SK-N-SH treated with all-trans-retinoic acid at 6 μM for 48 hours (cell line): ENCODE measurements at regions not wholly inside any gene's neighbourhood (a gene's known extent, or its start where the extent isn't known, plus 50 kb on each side); places are given as distances from the start of the nearest gene placed in this dataset.

ENCODE experiments used
- ARNTL ChIP-seq: fragments of 450-650 bp; formaldehyde crosslinking; IDR thresholded peaks from 2 replicates; pipeline ENCODE4 v1.5.0; 2020; ENCODE audit warnings: low read depth, mild to moderate bottlenecking, moderate library complexity, borderline replicate concordance
- CSRNP3 ChIP-seq: fragments of 250-450 bp; sonication (Bioruptor Pico); IDR thresholded peaks from 2 replicates; pipeline ENCODE4 v1.5.1; 2021; ENCODE audit warnings: mild to moderate bottlenecking, moderate library complexity
- ESRRG ChIP-seq: fragments of 250-450 bp; sonication (Bioruptor Pico); IDR thresholded peaks from 2 replicates; pipeline ENCODE4 v1.6.1; 2021; ENCODE audit warnings: mild to moderate bottlenecking
- GLIS3 ChIP-seq: fragments of 250-450 bp; sonication (Bioruptor Pico); IDR thresholded peaks from 2 replicates; pipeline ENCODE4 v1.5.0; 2020; ENCODE audit warnings: mild to moderate bottlenecking, moderate library complexity
- OSR1 ChIP-seq: fragments of 250-450 bp; sonication (Bioruptor Pico); IDR thresholded peaks from 2 replicates; pipeline ENCODE4 v1.8.0; 2022; ENCODE audit warnings: moderate library complexity, mild to moderate bottlenecking, inconsistent platforms
- PPARA ChIP-seq: fragments of 250-450 bp; sonication (Bioruptor Pico); IDR thresholded peaks from 2 replicates; pipeline ENCODE4 v1.5.0; 2020; ENCODE audit warnings: mild to moderate bottlenecking, borderline replicate concordance
- RARB ChIP-seq: fragments of 250-450 bp; sonication (Bioruptor Pico); IDR thresholded peaks from 2 replicates; pipeline ENCODE4 v1.8.0; 2021; ENCODE audit warnings: mild to moderate bottlenecking, moderate library complexity
- ZFP3 ChIP-seq: fragments of 250-450 bp; sonication (Bioruptor Pico); IDR thresholded peaks from 2 replicates; pipeline ENCODE4 v1.5.0; 2020; ENCODE audit warnings: mild to moderate bottlenecking, moderate library complexity
- TF ChIP-seq, protein P1 (sequence below): fragments of 250-450 bp; sonication (Bioruptor Pico); IDR thresholded peaks from 2 replicates; pipeline ENCODE4 v1.8.0; 2020; ENCODE audit warnings: mild to moderate bottlenecking, moderate library complexity, borderline replicate concordance

GRCh38 chr14:30284808-30285207 lies 274.1 kb upstream of the G2E3 start:
- TF ChIP-seq, protein P1, sequence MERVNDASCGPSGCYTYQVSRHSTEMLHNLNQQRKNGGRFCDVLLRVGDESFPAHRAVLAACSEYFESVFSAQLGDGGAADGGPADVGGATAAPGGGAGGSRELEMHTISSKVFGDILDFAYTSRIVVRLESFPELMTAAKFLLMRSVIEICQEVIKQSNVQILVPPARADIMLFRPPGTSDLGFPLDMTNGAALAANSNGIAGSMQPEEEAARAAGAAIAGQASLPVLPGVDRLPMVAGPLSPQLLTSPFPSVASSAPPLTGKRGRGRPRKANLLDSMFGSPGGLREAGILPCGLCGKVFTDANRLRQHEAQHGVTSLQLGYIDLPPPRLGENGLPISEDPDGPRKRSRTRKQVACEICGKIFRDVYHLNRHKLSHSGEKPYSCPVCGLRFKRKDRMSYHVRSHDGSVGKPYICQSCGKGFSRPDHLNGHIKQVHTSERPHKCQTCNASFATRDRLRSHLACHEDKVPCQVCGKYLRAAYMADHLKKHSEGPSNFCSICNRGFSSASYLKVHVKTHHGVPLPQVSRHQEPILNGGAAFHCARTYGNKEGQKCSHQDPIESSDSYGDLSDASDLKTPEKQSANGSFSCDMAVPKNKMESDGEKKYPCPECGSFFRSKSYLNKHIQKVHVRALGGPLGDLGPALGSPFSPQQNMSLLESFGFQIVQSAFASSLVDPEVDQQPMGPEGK (CRISPR knock-in tag) = no peak
- TF ChIP-seq ARNTL (CRISPR knock-in tag) = no peak
- no peak for TF ChIP-seq GLIS3
- no peak for TF ChIP-seq ZFP3 (CRISPR knock-in tag)
- TF ChIP-seq OSR1 (CRISPR knock-in tag) = no peak
- no peak for TF ChIP-seq RARB (CRISPR knock-in tag)
- TF ChIP-seq CSRNP3 = no peak
- no peak for TF ChIP-seq PPARA
- no peak for TF ChIP-seq ESRRG (CRISPR knock-in tag)
